ENCODE measurements at regions not wholly inside any gene's neighbourhood (a gene's known extent, or its start where the extent isn't known, plus 50 kb on each side); places are given as distances from the start of the nearest gene placed in this dataset.

- no peak overlapping the region for H3K27ac ChIP-seq
- TF ChIP-seq, protein P1, sequence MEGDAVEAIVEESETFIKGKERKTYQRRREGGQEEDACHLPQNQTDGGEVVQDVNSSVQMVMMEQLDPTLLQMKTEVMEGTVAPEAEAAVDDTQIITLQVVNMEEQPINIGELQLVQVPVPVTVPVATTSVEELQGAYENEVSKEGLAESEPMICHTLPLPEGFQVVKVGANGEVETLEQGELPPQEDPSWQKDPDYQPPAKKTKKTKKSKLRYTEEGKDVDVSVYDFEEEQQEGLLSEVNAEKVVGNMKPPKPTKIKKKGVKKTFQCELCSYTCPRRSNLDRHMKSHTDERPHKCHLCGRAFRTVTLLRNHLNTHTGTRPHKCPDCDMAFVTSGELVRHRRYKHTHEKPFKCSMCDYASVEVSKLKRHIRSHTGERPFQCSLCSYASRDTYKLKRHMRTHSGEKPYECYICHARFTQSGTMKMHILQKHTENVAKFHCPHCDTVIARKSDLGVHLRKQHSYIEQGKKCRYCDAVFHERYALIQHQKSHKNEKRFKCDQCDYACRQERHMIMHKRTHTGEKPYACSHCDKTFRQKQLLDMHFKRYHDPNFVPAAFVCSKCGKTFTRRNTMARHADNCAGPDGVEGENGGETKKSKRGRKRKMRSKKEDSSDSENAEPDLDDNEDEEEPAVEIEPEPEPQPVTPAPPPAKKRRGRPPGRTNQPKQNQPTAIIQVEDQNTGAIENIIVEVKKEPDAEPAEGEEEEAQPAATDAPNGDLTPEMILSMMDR (conservative IDR thresholded peaks at IDR 0.05): no peak
These were observed 151.2 kb upstream of the HS6ST1 start for GRCh38 chr2:128469875-128470274.

- TF ChIP-seq, protein P1 (conservative IDR thresholded peaks at IDR 0.05): no peak
- H3K27ac ChIP-seq: no peak overlapping the region
These were observed 154.1 kb upstream of the HS6ST1 start for GRCh38 chr2:128472789-128473174.

DNA sequence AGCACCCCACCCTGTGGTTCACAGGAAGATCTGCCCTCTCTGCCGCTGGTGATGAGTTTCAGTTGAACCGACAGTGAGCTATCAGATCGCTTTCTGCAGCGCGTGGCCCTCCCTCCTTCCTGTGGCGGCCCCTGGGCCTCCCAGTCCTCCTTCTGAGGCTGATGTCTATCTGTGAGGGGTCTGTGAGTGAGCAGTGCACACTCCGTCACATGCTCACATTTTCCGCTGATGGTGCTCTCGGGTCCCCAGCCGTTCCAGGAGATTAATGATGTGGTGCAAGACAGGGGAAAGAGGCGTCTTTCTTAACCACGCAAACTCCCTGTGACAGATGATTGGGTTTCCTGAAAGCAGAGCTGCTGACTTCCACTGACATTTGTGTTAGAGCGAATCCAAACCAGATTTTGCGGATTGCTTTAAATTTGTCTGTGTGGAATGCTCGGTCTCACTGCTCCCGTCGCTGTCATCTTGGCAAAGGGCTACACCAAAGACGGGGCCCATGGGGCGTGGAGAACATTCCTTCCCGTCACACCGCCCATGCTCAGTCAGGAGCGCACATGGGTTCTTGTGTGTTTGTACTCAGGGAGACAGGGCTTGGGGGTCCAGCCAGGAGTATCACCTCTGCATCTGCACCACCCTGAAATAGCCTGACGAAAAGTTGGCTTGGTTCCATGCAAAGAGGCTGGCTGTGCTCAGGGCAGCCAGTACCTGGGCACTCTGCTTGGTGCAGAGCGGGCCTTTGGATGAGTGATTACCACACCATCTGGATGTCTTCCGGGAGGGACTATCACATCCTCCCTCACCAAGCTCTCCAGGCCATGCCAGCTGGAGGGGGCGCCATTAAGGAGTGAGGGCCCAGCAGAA, 154.7 kb upstream of the HS6ST1 start:
- TF ChIP-seq, protein P1 (conservative IDR thresholded peaks at IDR 0.05): no peak
- H3K27ac ChIP-seq: no peak overlapping the region

- TF ChIP-seq, protein P1 (conservative IDR thresholded peaks at IDR 0.05): no peak
- H3K27ac ChIP-seq: no peak overlapping the region
These were observed 155.6 kb upstream of the HS6ST1 start for GRCh38 chr2:128474036-128474955.

- no peak overlapping the region for H3K27ac ChIP-seq
- TF ChIP-seq, protein P1 (conservative IDR thresholded peaks at IDR 0.05): no peak
These were observed 156.3 kb upstream of the HS6ST1 start for GRCh38 chr2:128474962-128475361.

GRCh38 chr2:128475427-128476211, 157.0 kb upstream of the HS6ST1 start:
- H3K27ac ChIP-seq: no peak overlapping the region
- TF ChIP-seq, protein P1 (conservative IDR thresholded peaks at IDR 0.05): no peak

Measured in VCaP (cell line).